H9 (cell line): ENCODE measurements at regions not wholly inside any gene's neighbourhood (a gene's known extent, or its start where the extent isn't known, plus 50 kb on each side); places are given as distances from the start of the nearest gene placed in this dataset.

Source experiments
- DNase-seq: peaks from one replicate; pipeline ENCODE4 v3.0.0-alpha.2; 2017
- H2AFZ ChIP-seq: one replicate; pipeline ENCODE4 v1.6.1; 2013; ENCODE audit warnings: mild to moderate bottlenecking, low read length, control low read depth, moderate library complexity
- H2AK5ac ChIP-seq: 2 replicates; pipeline ENCODE4 v1.6.1; 2013; ENCODE audit warnings: low read length, control low read depth, mixed read lengths; ENCODE audit not compliant: insufficient read length
- H2BK120ac ChIP-seq: one replicate; pipeline ENCODE4 v1.6.1; 2013; ENCODE audit warnings: low read depth, mild to moderate bottlenecking, low read length, control low read depth, inconsistent platforms; ENCODE audit not compliant: poor library complexity, severe bottlenecking
- H2BK12ac ChIP-seq: 2 replicates; pipeline ENCODE4 v1.6.1; 2013; ENCODE audit warnings: low read length, control low read depth, mixed read lengths, low read depth; ENCODE audit not compliant: insufficient read length
- H2BK15ac ChIP-seq: 2 replicates; pipeline ENCODE4 v1.6.1; 2013; ENCODE audit warnings: low read depth, low read length, control low read depth
- H2BK20ac ChIP-seq: one replicate; pipeline ENCODE4 v1.6.1; 2013; ENCODE audit warnings: low read depth, mild to moderate bottlenecking, low read length, control low read depth, inconsistent platforms; ENCODE audit not compliant: poor library complexity, severe bottlenecking
- H2BK5ac ChIP-seq: 2 replicates; pipeline ENCODE4 v1.6.1; 2013; ENCODE audit warnings: low read length, control low read depth, mixed read lengths; ENCODE audit not compliant: insufficient read length
- H3K14ac ChIP-seq: 2 replicates; pipeline ENCODE4 v1.6.1; 2013; ENCODE audit warnings: low read length, control low read depth; ENCODE audit not compliant: insufficient read depth
- H3K18ac ChIP-seq: 2 replicates; pipeline ENCODE4 v1.6.1; 2013; ENCODE audit warnings: low read depth, mild to moderate bottlenecking, mixed read lengths, low read length, control low read depth; ENCODE audit not compliant: insufficient read length
- H3K23ac ChIP-seq: 2 replicates; pipeline ENCODE4 v1.6.1; 2013; ENCODE audit warnings: low read length, control low read depth, mixed read lengths, low read depth; ENCODE audit not compliant: insufficient read length
- H3K23me2 ChIP-seq: 2 replicates; pipeline ENCODE4 v1.6.1; 2013; ENCODE audit warnings: low read depth, mild to moderate bottlenecking, mixed read lengths, low read length, control low read depth; ENCODE audit not compliant: insufficient read length, poor library complexity, severe bottlenecking
- H3K27ac ChIP-seq: 2 replicates; pipeline ENCODE4 v1.5.1; 2013; ENCODE audit warnings: low read length, control low read depth, mixed read lengths, low read depth; ENCODE audit not compliant: insufficient read length
- H3K27me3 ChIP-seq: 2 replicates; pipeline ENCODE4 v1.6.1; 2013; ENCODE audit warnings: low read length, control low read depth, inconsistent platforms; ENCODE audit not compliant: insufficient read depth
- H3K4ac ChIP-seq: 2 replicates; pipeline ENCODE4 v1.6.1; 2013; ENCODE audit warnings: low read depth, mild to moderate bottlenecking, control low read depth, inconsistent platforms, low read length, moderate library complexity
- H3K4me1 ChIP-seq: 2 replicates; pipeline ENCODE4 v1.6.1; 2013; ENCODE audit warnings: low read length, control low read depth, inconsistent platforms; ENCODE audit not compliant: insufficient read depth
- H3K4me2 ChIP-seq: 2 replicates; pipeline ENCODE4 v1.6.1; 2013; ENCODE audit warnings: low read length, control low read depth, mixed read lengths; ENCODE audit not compliant: insufficient read length, insufficient read depth
- H3K56ac ChIP-seq: 2 replicates; pipeline ENCODE4 v1.6.1; 2013; ENCODE audit warnings: low read depth, mild to moderate bottlenecking, mixed read lengths, low read length, control low read depth; ENCODE audit not compliant: insufficient read length
- H3K79me1 ChIP-seq: 2 replicates; pipeline ENCODE4 v1.6.1; 2013; ENCODE audit warnings: low read depth, mild to moderate bottlenecking, moderate library complexity, low read length, control low read depth, inconsistent platforms; ENCODE audit not compliant: insufficient read depth, poor library complexity, severe bottlenecking
- H3K79me2 ChIP-seq: 2 replicates; pipeline ENCODE4 v1.6.1; 2013; ENCODE audit warnings: low read length, control low read depth, inconsistent platforms; ENCODE audit not compliant: insufficient read depth
- H3K9ac ChIP-seq: 2 replicates; pipeline ENCODE4 v1.6.1; 2013; ENCODE audit warnings: low read length, control low read depth, mixed read lengths; ENCODE audit not compliant: insufficient read length; ENCODE audit errors: extremely low read depth
- H3K9me3 ChIP-seq: one replicate; pipeline ENCODE4 v1.6.1; 2013; ENCODE audit warnings: low read depth, low read length, inconsistent platforms; ENCODE audit not compliant: control insufficient read depth
- H3T11ph ChIP-seq: one replicate; pipeline ENCODE4 v1.6.1; 2013; ENCODE audit warnings: mild to moderate bottlenecking, low read length, control low read depth, inconsistent platforms
- H4K20me1 ChIP-seq: one replicate; pipeline ENCODE4 v1.6.1; 2013; ENCODE audit not compliant: control insufficient read depth, insufficient read length, insufficient read depth
- H4K5ac ChIP-seq: 2 replicates; pipeline ENCODE4 v1.6.1; 2013; ENCODE audit warnings: low read depth, mild to moderate bottlenecking, mixed read lengths, low read length, control low read depth; ENCODE audit not compliant: insufficient read length
- H4K8ac ChIP-seq: replicated peaks from 2 replicates; pipeline ENCODE4 v1.6.1; 2013; ENCODE audit warnings: low read length, control low read depth, mixed read lengths, low read depth; ENCODE audit not compliant: insufficient read length
- H4K91ac ChIP-seq: 2 replicates; pipeline ENCODE4 v1.6.1; 2013; ENCODE audit warnings: low read depth, mild to moderate bottlenecking, moderate library complexity, mixed read lengths, low read length, control low read depth; ENCODE audit not compliant: insufficient read length
- H3K27ac Mint-ChIP-seq, 3 experiments: 2 replicates in 2 of 3; 3 replicates in 1 of 3; pipeline ENCODE4 v1.8.0; 2020 to 2021; ENCODE audit warnings: mixed read lengths in 3 of 3, mild to moderate bottlenecking in 1 of 3, moderate library complexity in 1 of 3
- H3K27me3 Mint-ChIP-seq: 2 replicates; pipeline ENCODE4 v1.8.0; 2021; ENCODE audit warnings: low read depth, mild to moderate bottlenecking, moderate library complexity, mixed read lengths
- H3K36me3 Mint-ChIP-seq, 3 experiments: 2 replicates in 2 of 3; 3 replicates in 1 of 3; pipeline ENCODE4 v1.8.0; 2020 to 2021; ENCODE audit warnings: low read depth in 3 of 3, mixed read lengths in 3 of 3; ENCODE audit not compliant: insufficient read depth in 1 of 3
- H3K4me1 Mint-ChIP-seq, 2 experiments: 2 replicates each; pipeline ENCODE4 v1.8.0; 2020; ENCODE audit warnings: mixed read lengths in 2 of 2
- H3K4me3 Mint-ChIP-seq, 2 experiments: 2 replicates in 1 of 2; 3 replicates in 1 of 2; pipeline ENCODE4 v1.8.0; 2020 to 2021; ENCODE audit warnings: mild to moderate bottlenecking in 2 of 2, mixed read lengths in 2 of 2, moderate library complexity in 1 of 2
- H3K9me3 Mint-ChIP-seq, 2 experiments: 2 replicates in 1 of 2; 3 replicates in 1 of 2; pipeline ENCODE4 v1.8.0; 2020; ENCODE audit warnings: mild to moderate bottlenecking in 2 of 2, mixed read lengths in 2 of 2, moderate library complexity in 1 of 2
- CTCF ChIP-seq: fragments of 200-600 bp; sonication (generic); conservative IDR thresholded peaks from 3 replicates; pipeline ENCODE4 v1.8.0; 2021; ENCODE audit warnings: antibody characterized with exemption, mild to moderate bottlenecking
- WGBS: extraction: QIAGEN DNeasy Blood & Tissue Kit; methylation state at CpG from one replicate; pipeline ENCODE4 v1.1.7; 2013; ENCODE audit warnings: missing lambda C conversion rate, low lambda C conversion rate, mixed read lengths; ENCODE audit not compliant: insufficient read length; ENCODE audit errors: extremely low coverage; 5-methylcytosine and 5-hydroxymethylcytosine counted together

DNA sequence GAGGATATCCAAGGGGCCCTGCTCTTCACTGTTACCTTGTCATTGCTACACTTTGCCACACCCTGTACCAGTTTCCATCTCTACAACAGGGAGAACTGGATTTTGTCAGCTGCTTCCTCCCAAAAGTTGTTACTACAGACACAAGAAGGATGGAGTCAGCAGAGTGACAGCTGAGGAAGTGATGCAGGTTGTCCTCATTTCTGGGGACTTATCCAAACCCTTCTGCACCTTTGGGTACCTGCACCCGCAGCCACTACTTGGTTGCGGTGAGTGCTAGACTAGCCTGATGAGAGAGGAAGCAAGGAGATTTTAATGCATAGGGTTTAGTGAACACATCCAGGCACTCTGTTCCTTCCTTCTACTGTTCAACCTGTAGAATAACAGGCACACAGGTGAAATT is 281.0 kb downstream of the RPS24 start:
- Histone ChIP-seq H3K79me2 (0 out of 2 replicates have a peak, but pooled peaks cover 2% of the 10 kb centered on the region), H3K9me3 (no peaks in the 10 kb centered on the region), H3K23ac (no peak overlapping the region), H3K9ac (no peak overlapping the region), H2BK15ac (no peak overlapping the region), H3K27ac (no peak overlapping the region), H2BK12ac (no peak overlapping the region), H2BK120ac (no peak overlapping the region), H3K4me1 (peaks cover 4% of the 10 kb centered on the region; the same call in 1 of the 2 replicates), H3K14ac (no peak overlapping the region), H3K56ac (no peak overlapping the region), H2AK5ac (no peak overlapping the region), H4K91ac (no peak overlapping the region), H3K4me2 (no peak overlapping the region), H4K8ac (no peak overlapping the region), H2BK5ac (no peak overlapping the region), H3T11ph (no peak overlapping the region), H3K18ac (no peak overlapping the region), H2AFZ (no peak overlapping the region), H4K20me1 (no peaks in the 10 kb centered on the region), H3K4ac (no peak overlapping the region), H3K23me2 (no peaks in the 10 kb centered on the region), H3K79me1 (no peaks in the 10 kb centered on the region), H4K5ac (no peak overlapping the region), H3K27me3 (no peaks in the 10 kb centered on the region), H2BK20ac (no peak overlapping the region)
- no peak for TF ChIP-seq CTCF
- DNase-seq, result no peak
- H3K4me1 Mint-ChIP-seq, result peaks cover 16% of the 10 kb centered on the region in 2 experiments
- no peaks in the 10 kb centered on the region for H3K36me3 Mint-ChIP-seq
- no peaks in the 10 kb centered on the region; a peak in 2 of 5 replicates for H3K9me3 Mint-ChIP-seq
- H3K27ac Mint-ChIP-seq, result no peak overlapping the region
- WGBS, result no CpG with 5 or more reads among the region's 2 CpGs
- H3K27me3 Mint-ChIP-seq, result peaks cover 4% of the 10 kb centered on the region; the same call in 1 of the 2 replicates
- H3K4me3 Mint-ChIP-seq, result no peak overlapping the region
